Small intestine (tissue), 7 donors: ENCODE measurements at regions not wholly inside any gene's neighbourhood (a gene's known extent, or its start where the extent isn't known, plus 50 kb on each side); places are given as distances from the start of the nearest gene placed in this dataset.

ENCODE experiments used
- DNase-seq, 2 donors: peaks; one replicate each; pipeline versions ENCODE4 v3.0.0 to v3.0.0-alpha.2; 2013
- FAIRE-seq: peaks from 2 replicates; lab custom pipeline; 2012; peaks lifted over from hg19 to GRCh38; lab: Jason Lieb, UNC
- H3K27ac ChIP-seq, 3 donors: one replicate each; pipeline ENCODE4 v1.5.1; 2013; ENCODE audit warnings: low read length in 2 of 3, mild to moderate bottlenecking in 2 of 3, control low read depth in 1 of 3, inconsistent platforms in 1 of 3, low read depth in 1 of 3, moderate library complexity in 1 of 3
- H3K27me3 ChIP-seq, 3 donors: one replicate each; pipeline ENCODE4 v1.6.1; 2013; ENCODE audit warnings: low read length in 3 of 3, inconsistent platforms in 1 of 3; ENCODE audit not compliant: control insufficient read depth in 3 of 3, insufficient read depth in 3 of 3
- H3K36me3 ChIP-seq, 3 donors: one replicate each; pipeline ENCODE4 v1.6.1; 2013; ENCODE audit warnings: low read length in 3 of 3, inconsistent platforms in 1 of 3, low read depth in 1 of 3, mild to moderate bottlenecking in 1 of 3, moderate library complexity in 1 of 3; ENCODE audit not compliant: control insufficient read depth in 3 of 3, insufficient read depth in 2 of 3
- H3K4me1 ChIP-seq, 3 donors: one replicate each; pipeline ENCODE4 v1.6.1; 2013; ENCODE audit warnings: low read length in 2 of 3, inconsistent platforms in 1 of 3, low read depth in 1 of 3, mild to moderate bottlenecking in 1 of 3, moderate library complexity in 1 of 3; ENCODE audit not compliant: control insufficient read depth in 3 of 3, insufficient read depth in 2 of 3
- H3K4me3 ChIP-seq, 3 donors: one replicate each; pipeline ENCODE4 v1.5.1; 2013; ENCODE audit warnings: low read length in 3 of 3, control low read depth in 1 of 3, inconsistent platforms in 1 of 3, low read depth in 1 of 3, mild to moderate bottlenecking in 1 of 3, moderate library complexity in 1 of 3
- H3K9me3 ChIP-seq, 2 donors: one replicate each; pipeline ENCODE4 v1.6.1; 2013; ENCODE audit warnings: low read depth in 1 of 2, low read length in 1 of 2; ENCODE audit not compliant: control insufficient read depth in 2 of 2, insufficient read depth in 1 of 2
- WGBS, 3 donors: extraction: QIAGEN DNeasy Blood & Tissue Kit; methylation state at CpG; one replicate each; pipeline ENCODE4 v1.1.7; 2013; 5-methylcytosine and 5-hydroxymethylcytosine counted together
- donor health status: healthy with polysubstance abuse.
- donor health status: control.
- donor health status: control.
- donor health status: Bipolar disorder and iron deficiency.
- donor health status: healthy.

GRCh38 chr6:153634416-153634815 lies 404.6 kb upstream of the OPRM1 start:
- Histone ChIP-seq H3K27ac (no peak overlapping the region), H3K4me1 (no peaks in the 10 kb centered on the region), H3K4me3 (no peak overlapping the region), H3K27me3 (no peaks in the 10 kb centered on the region), H3K9me3 (no peaks in the 10 kb centered on the region), H3K36me3 (no peaks in the 10 kb centered on the region)
- no peak for FAIRE-seq
- no peak for DNase-seq

GRCh38 chr6:153625089-153625488 lies 414.0 kb upstream of the OPRM1 start:
- WGBS, 3 donors: 35 to 37% (median 36%) methylated on average over 3 of the region's 3 CpGs
- Histone ChIP-seq H3K27ac (no peak overlapping the region), H3K4me3 (no peak overlapping the region), H3K36me3 (no peaks in the 10 kb centered on the region), H3K4me1 (no peaks in the 10 kb centered on the region), H3K9me3 (peaks cover 0 to 4% of the 10 kb centered on the region in 2 donors), H3K27me3 (no peaks in the 10 kb centered on the region)
- DNase-seq (no peak), FAIRE-seq (no peak)

GRCh38 chr6:153624528-153624927 lies 414.5 kb upstream of the OPRM1 start:
- Histone ChIP-seq H3K36me3 (no peaks in the 10 kb centered on the region), H3K9me3 (peaks cover 0 to 4% of the 10 kb centered on the region in 2 donors), H3K27ac (no peak overlapping the region), H3K27me3 (no peaks in the 10 kb centered on the region), H3K4me3 (no peak overlapping the region), H3K4me1 (no peaks in the 10 kb centered on the region)
- DNase-seq (no peak), FAIRE-seq (no peak)
- 86 to 89% (median 88%) methylated on average over 1 of the region's 1 CpG for WGBS, 3 donors

- DNase-seq (no peak), FAIRE-seq (no peak)
- Histone ChIP-seq H3K27ac (no peak overlapping the region), H3K4me3 (no peak overlapping the region), H3K9me3 (peaks cover 0 to 4% of the 10 kb centered on the region in 2 donors), H3K36me3 (no peaks in the 10 kb centered on the region), H3K4me1 (no peaks in the 10 kb centered on the region), H3K27me3 (no peaks in the 10 kb centered on the region)
- WGBS, 3 donors: 64 to 88% (median 87%) methylated on average over 2 of the region's 2 CpGs
Observed at GRCh38 chr6:153623496-153623895, 415.5 kb upstream of the OPRM1 start.

GRCh38 chr6:153621491-153621890 lies 417.5 kb upstream of the OPRM1 start:
- H3K27me3 ChIP-seq: no peaks in the 10 kb centered on the region
- H3K4me3 ChIP-seq: no peak overlapping the region
- peaks cover 0 to 4% of the 10 kb centered on the region in 2 donors for H3K9me3 ChIP-seq
- H3K27ac ChIP-seq: no peak overlapping the region
- FAIRE-seq (no peak), DNase-seq (no peak)
- WGBS, 3 donors: 91 to 96% (median 92%) methylated on average over 2 of the region's 2 CpGs
- no peaks in the 10 kb centered on the region for H3K4me1 ChIP-seq
- H3K36me3 ChIP-seq: no peaks in the 10 kb centered on the region

- FAIRE-seq (no peak), DNase-seq (no peak)
- Histone ChIP-seq H3K36me3 (no peaks in the 10 kb centered on the region), H3K9me3 (peaks cover 0 to 4% of the 10 kb centered on the region in 2 donors), H3K4me3 (no peak overlapping the region), H3K4me1 (no peaks in the 10 kb centered on the region), H3K27ac (no peak overlapping the region), H3K27me3 (no peaks in the 10 kb centered on the region)
- WGBS, 3 donors: 42 to 66% (median 62%) methylated on average over 5 of the region's 5 CpGs
Observed at GRCh38 chr6:153621070-153621469, 418.0 kb upstream of the OPRM1 start.

GRCh38 chr6:153618371-153619322 lies 420.4 kb upstream of the OPRM1 start:
- Histone ChIP-seq H3K4me3 (no peak overlapping the region), H3K4me1 (no peaks in the 10 kb centered on the region), H3K27ac (no peak overlapping the region), H3K27me3 (no peaks in the 10 kb centered on the region), H3K36me3 (no peaks in the 10 kb centered on the region), H3K9me3 (no peaks in the 10 kb centered on the region)
- no peak for FAIRE-seq
- DNase-seq: no peak
- 36 to 49% (median 38%) methylated on average over 8 of the region's 8 CpGs for WGBS, 3 donors

GRCh38 chr6:153616506-153616905 lies 422.5 kb upstream of the OPRM1 start:
- DNase-seq (no peak), FAIRE-seq (no peak)
- H3K36me3 ChIP-seq: no peaks in the 10 kb centered on the region
- 68 to 75% (median 70%) methylated on average over 6 of the region's 6 CpGs for WGBS, 3 donors
- no peaks in the 10 kb centered on the region for H3K9me3 ChIP-seq
- H3K27me3 ChIP-seq: no peaks in the 10 kb centered on the region
- H3K4me1 ChIP-seq: no peaks in the 10 kb centered on the region
- no peak overlapping the region for H3K4me3 ChIP-seq
- no peak overlapping the region for H3K27ac ChIP-seq
